ENCODE measurements at regions not wholly inside any gene's neighbourhood (a gene's known extent, or its start where the extent isn't known, plus 50 kb on each side); places are given as distances from the start of the nearest gene placed in this dataset.

- Histone ChIP-seq H3K14ac (ENCODE audit: insufficient read length) (no peak overlapping the region), H2BK120ac (replicated peaks; ENCODE audit: low read depth, low read length) (no peak overlapping the region), H3K79me2 (ENCODE audit: control insufficient read depth in 1 of 2, insufficient read depth in 2 of 2, low read length in 2 of 2) (no peaks in the 10 kb centered on the region), H4K5ac (ENCODE audit: insufficient read length, low read depth, low read length) (no peak overlapping the region), H3K4me3 (ENCODE audit: extremely low read depth in 1 of 4, insufficient read depth in 2 of 4, low read depth in 3 of 4, low read length in 4 of 4) (no peak overlapping the region), H3K4ac (replicated peaks; ENCODE audit: insufficient read length, low read depth, low read length) (no peak overlapping the region), H3K9me3 (ENCODE audit: insufficient read depth in 2 of 2, low read depth in 1 of 2, low read length in 1 of 2) (no peaks in the 10 kb centered on the region), H3K23me2 (ENCODE audit: low read depth, low read length) (no peaks in the 10 kb centered on the region; the same call in 1 of the 2 replicates), H4K91ac (replicated peaks; ENCODE audit: insufficient read length, low read length) (no peak overlapping the region), H2BK12ac (ENCODE audit: low read depth, low read length) (no peak overlapping the region), H2AK5ac (ENCODE audit: low read depth, low read length) (no peak overlapping the region), H2BK20ac (ENCODE audit: low read length) (no peak overlapping the region), H3K27ac (ENCODE audit: low read depth, low read length) (no peak overlapping the region), H3K36me3 (ENCODE audit: control insufficient read depth in 2 of 4, insufficient read depth in 4 of 4, low read length in 3 of 4) (no peaks in the 10 kb centered on the region), H3K79me1 (ENCODE audit: low read depth, low read length) (no peaks in the 10 kb centered on the region), H2BK15ac (ENCODE audit: low read length) (no peak overlapping the region), H3K23ac (ENCODE audit: insufficient read length) (no peak overlapping the region), H3K4me1 (replicated peaks in 1 of 4; ENCODE audit: control insufficient read depth in 3 of 4, insufficient read depth in 4 of 4, low read length in 3 of 4) (no peaks in the 10 kb centered on the region), H4K20me1 (replicated peaks in 1 of 2; ENCODE audit: control insufficient read depth in 1 of 2, insufficient read depth in 2 of 2, low read length in 2 of 2) (no peaks in the 10 kb centered on the region), H2BK5ac (ENCODE audit: low read depth, low read length) (no peak overlapping the region), H3K56ac (replicated peaks; ENCODE audit: insufficient read length, low read depth, low read length) (no peak overlapping the region), H3K9ac (replicated peaks in 1 of 4; ENCODE audit: extremely low read depth in 1 of 4, low read depth in 3 of 4, low read length in 3 of 4) (no peak overlapping the region), H3K27me3 (replicated peaks in 1 of 4; ENCODE audit: control insufficient read depth in 3 of 4, extremely low read depth in 1 of 4, insufficient read depth in 3 of 4, low read length in 3 of 4) (no peaks in the 10 kb centered on the region), H2AFZ (ENCODE audit: low read length) (no peak overlapping the region), H3K18ac (ENCODE audit: extremely low read depth, low read length) (no peak overlapping the region), H4K8ac (ENCODE audit: extremely low read depth, insufficient read depth, low read length) (no peak overlapping the region), H3K4me2 (ENCODE audit: insufficient read depth in 1 of 2, low read depth in 2 of 2, low read length in 2 of 2) (no peak overlapping the region)
- FAIRE-seq (no peak), DNase-seq (ENCODE audit: low read depth in 1 of 2, low spot score in 2 of 2) (no peak)
- POLR2A ChIA-PET (ENCODE audit: partially characterized antibody), result no interaction called here
- WGBS, 2 experiments (ENCODE audit: extremely low coverage in 1 of 2, insufficient coverage in 1 of 2, insufficient read length in 1 of 2, insufficient replicate concordance in 2 of 2, low coverage in 1 of 2, low lambda C conversion rate in 2 of 2, missing lambda C conversion rate in 1 of 2), result 90% methylated on average over 2 of the region's 2 CpGs; no CpG with 5 or more reads in 1 of the 2 experiments
- CTCF ChIA-PET (ENCODE audit: partially characterized antibody), result no interaction called here
- no peak for TF ChIP-seq SIX5 (IDR thresholded peaks at IDR 0.05; ENCODE audit: low read depth, low read length)
- TF ChIP-seq FOSL1 (IDR thresholded peaks at IDR 0.05; ENCODE audit: insufficient read depth, low read depth, low read length), result no peak
- no peak for TF ChIP-seq KDM5A (IDR thresholded peaks at IDR 0.05; ENCODE audit: low read length)
- no peak for TF ChIP-seq SP2 (IDR thresholded peaks at IDR 0.05; ENCODE audit: low read length)
- no peak for TF ChIP-seq ZNF274 (IDR thresholded peaks at IDR 0.05; ENCODE audit: borderline replicate concordance, extremely low read depth, low read length)
- TF ChIP-seq POU5F1 (IDR thresholded peaks at IDR 0.05; ENCODE audit: low read depth, low read length), result no peak
- TF ChIP-seq, protein P1, sequence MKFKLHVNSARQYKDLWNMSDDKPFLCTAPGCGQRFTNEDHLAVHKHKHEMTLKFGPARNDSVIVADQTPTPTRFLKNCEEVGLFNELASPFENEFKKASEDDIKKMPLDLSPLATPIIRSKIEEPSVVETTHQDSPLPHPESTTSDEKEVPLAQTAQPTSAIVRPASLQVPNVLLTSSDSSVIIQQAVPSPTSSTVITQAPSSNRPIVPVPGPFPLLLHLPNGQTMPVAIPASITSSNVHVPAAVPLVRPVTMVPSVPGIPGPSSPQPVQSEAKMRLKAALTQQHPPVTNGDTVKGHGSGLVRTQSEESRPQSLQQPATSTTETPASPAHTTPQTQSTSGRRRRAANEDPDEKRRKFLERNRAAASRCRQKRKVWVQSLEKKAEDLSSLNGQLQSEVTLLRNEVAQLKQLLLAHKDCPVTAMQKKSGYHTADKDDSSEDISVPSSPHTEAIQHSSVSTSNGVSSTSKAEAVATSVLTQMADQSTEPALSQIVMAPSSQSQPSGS (IDR thresholded peaks at IDR 0.05; ENCODE audit: low read length), result no peak
- TF ChIP-seq HDAC6 (IDR thresholded peaks at IDR 0.05; ENCODE audit: low read depth, low read length), result no peak
- no peak for TF ChIP-seq SP1 (IDR thresholded peaks at IDR 0.05; ENCODE audit: low read depth, low read length)
- TF ChIP-seq NRF1 (IDR thresholded peaks at IDR 0.05; ENCODE audit: low read depth, low read length), result no peak
- TF ChIP-seq NANOG (IDR thresholded peaks at IDR 0.05; ENCODE audit: insufficient read depth, low read depth, low read length, poor library complexity, severe bottlenecking), result no peak
- no peak for TF ChIP-seq CBX5 (IDR thresholded peaks at IDR 0.05; ENCODE audit: low read depth, low read length)
- no peak for TF ChIP-seq CTBP2 (IDR thresholded peaks at IDR 0.05; ENCODE audit: borderline replicate concordance, insufficient read depth, insufficient read length, low read length)
- TF ChIP-seq EZH2 (IDR thresholded peaks at IDR 0.05; ENCODE audit: low read depth, low read length, severe bottlenecking), result no peak
Observed at GRCh38 chr9:28190981-28191380, 617.7 kb upstream of the C9orf72 start.
